Endothelial cell of hepatic sinusoid (primary cell): ENCODE measurements at regions not wholly inside any gene's neighbourhood (a gene's known extent, or its start where the extent isn't known, plus 50 kb on each side); places are given as distances from the start of the nearest gene placed in this dataset.

Experiments
- in situ Hi-C: cut with HindIII; loops from 2 replicates; pipeline ENCODE4 v1.10.0; 2017; ENCODE audit warnings: low sequenced_read_pairs

DNA sequence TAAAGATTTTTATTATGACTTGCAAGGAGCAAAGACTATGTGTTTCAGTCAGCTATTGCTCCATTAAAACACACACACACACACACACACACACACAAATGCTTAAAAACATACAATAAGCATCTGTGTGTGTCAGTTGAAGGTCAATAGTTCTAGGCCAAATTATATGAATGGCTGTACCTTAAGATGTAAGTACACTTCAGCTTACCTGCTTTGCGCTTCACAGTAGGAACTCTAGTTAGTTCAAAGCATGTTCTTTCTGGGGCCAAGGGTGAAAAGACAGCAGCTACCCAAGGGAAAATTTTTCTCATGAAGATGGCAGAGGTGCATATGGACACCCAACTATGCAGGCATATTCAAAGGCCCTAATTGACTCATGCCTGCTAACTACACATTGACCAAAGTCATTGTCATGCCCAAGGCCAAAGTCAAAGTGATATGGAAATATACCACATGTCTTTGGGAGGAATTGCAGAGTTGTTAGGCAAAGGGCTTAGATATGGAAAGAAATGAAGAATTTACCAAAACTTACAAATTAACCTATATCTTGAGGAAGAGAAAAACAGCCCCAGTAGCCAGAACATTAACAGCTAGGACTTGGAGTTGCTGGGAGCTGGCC, 61.9 kb upstream of the BTN3A2 start:
- in situ Hi-C loops, result no loop called here

DNA sequence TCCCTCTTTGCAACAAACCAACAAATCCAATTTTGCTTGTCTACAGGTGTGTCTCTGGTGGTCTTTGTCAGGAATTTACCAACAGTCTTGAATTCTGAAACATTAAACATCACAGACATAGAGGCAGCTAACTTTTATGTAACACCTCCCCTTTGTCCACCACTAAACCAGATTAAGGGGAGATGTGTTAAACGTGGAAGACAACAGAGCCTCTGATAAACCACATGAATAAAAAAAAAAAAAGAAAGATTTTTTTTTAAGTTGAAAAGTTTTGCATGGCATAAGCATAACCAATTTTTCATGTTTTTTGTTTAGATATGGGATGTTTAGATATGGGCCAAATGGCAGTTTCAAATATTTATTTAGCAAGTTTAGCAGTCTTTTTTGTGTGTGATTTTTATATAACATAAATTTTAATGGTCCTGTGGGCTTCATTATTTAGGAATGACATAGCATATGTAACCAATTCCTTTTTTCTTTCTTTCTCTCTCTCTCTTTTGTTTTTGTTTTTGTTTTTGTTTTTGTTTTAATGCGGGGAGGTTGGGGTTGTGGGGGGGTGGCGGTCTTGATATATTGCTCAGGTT, 60.7 kb upstream of the BTN3A2 start:
- in situ Hi-C loops, result no loop called here

DNA sequence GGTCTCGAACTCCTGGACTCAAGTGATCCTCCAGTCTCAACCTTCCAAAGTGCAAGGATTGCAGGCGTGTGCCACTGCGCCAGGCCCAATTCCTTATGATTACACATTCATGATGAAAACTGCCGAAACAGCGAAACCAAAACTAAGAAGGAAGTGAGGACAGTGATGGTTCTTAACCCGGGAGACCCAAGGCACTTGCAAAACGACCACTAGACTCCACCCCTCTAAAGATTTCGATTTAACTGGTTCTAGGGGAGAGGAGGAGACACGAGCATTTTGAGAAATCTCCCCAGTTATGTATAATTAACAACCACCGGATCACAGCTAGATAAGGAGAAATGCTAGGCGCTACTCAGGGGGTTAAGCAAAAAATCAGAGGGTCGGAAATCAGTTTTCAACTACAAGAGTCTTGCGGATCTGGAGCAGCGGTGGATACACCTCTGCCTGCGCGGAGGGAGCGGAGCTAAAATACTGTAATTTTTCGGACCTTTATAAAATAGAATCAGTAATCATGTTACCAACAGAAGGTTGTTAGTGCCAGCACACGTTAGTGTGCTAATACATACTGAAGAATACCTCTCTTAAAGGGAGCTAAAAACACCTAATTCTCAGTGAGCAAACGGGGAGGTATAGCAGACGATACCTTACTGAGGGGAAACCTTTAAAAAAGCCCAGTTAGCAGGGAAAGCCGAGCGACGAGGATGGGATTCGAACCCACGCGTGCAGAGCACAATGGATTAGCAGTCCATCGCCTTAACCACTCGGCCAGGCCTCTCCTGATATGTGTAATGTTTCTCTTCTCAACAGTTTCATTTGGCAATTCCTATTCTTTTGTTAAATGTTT, 60.0 kb upstream of the BTN3A2 start:
- in situ Hi-C loops, result no loop called here

DNA sequence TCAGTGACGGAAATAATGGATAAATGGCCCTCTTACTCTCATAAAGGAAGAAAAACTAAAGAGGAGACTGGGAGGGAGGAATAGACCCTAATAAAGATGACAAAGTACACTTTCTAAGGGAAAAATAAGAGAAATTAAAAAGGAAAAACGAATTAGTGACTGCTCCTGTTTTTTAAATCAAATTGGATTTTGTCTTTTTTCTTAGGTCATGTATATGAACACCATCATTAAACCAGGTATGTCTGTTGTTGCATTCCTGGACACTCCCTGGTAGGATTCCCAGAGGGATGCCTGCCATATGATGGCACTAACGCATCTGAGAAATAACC, 59.4 kb upstream of the BTN3A2 start:
- in situ Hi-C loops, result no loop called here

DNA sequence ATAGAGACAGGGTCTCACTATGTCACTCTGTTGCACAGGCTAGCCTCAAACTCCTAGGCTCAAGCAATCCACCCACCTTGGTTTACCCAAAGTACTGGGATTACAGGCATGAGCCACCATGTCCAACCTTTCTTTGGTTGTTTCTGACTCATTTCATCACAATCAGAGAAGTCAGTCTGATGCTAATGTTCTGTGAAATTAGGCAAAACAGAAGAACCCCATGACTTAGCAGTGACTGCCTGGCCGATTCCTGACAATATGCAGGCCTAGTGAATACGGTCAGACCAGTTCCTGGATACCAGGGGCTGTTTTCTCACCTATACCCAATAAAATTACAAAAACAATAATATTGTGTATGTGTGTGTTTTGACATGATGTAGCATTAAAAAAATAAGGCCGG, 58.8 kb upstream of the BTN3A2 start:
- in situ Hi-C loops, result no loop called here

DNA sequence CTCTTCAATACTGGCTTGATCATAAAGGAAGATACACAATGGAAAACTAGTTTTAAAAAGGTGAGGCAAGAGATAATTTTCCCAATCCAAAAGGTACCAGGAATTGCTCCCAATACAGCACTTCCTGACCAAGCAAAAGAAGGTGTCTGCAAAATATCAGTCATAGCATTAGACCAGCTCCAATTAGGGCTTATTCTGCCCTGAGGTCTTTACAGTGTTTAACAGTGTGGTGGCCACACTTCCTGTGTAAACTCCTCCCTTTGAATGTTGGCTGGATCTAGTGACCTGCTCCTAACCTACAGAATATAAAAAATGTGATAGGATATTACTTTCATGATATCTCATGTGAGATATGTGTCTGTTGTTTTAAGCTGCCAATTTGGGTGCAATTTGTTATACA, 57.1 kb upstream of the BTN3A2 start:
- in situ Hi-C loops, result no loop called here

DNA sequence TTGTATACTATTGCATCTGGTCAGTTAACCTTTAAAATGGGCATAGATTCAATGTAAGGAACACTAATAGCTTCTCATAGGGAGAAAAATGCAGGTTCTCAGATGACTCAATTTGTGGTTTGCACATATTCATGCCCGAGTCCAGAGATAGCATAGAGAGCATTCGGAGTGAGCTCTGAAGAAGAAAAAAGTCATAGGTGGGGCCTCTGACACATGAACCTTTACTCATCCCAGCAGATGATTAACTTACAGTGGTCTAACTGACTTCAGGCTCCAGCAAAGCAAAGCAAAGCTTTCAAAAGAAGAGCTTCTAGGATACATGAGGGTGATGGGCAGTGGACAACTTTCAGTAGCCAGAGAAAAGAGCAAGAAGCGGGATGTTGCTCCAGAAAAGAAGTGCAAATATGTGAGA, 55.3 kb upstream of the BTN3A2 start:
- in situ Hi-C loops, result no loop called here

DNA sequence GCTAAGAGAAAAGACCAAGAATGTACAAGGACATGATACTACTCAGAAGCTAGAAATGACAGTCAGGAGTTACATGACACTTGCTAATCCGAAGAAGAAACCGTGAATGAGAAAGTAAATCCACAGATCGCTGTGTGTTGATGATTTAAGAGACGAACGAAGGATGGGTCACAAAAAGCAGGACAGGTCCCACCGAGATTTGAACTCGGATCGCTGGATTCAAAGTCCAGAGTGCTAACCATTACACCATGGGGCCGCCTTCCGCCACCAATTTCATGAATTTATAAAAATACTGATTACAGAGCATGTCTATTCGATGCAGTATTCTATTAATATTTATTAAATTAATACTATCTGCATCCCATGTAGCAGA, 54.0 kb upstream of the BTN3A2 start:
- in situ Hi-C loops, result no loop called here

DNA sequence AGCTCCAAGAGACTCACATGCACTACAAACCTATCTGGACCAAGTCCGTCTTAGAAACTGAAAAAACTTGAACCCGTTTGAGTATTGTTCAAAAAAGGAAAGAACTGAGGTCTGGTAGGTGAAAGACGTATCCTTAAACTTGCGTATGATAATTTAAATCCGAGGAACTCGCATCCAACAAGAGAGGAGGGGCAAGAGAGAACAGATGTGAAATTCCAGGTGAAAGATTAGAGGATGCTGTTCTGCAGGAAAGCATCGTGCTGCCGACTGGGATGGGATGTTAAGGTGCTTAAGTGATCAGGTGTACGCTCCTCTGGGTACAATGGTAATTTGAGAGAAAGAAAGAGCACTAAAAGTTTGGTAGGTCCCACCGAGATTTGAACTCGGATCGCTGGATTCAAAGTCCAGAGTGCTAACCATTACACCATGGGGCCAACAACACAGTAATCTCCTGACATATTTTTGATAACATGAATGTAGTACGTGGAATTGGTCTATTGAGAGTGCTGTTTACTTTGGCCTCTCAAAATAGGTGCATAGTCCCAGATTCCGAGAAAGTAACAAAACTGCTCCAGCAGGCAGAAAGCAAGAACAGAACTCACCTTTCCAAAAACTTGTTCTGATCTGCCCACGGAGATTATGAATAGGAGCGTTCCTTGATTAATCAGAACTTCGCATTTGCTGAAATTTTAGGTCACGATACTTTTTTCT, 53.5 kb upstream of the BTN3A2 start:
- in situ Hi-C loops, result no loop called here

DNA sequence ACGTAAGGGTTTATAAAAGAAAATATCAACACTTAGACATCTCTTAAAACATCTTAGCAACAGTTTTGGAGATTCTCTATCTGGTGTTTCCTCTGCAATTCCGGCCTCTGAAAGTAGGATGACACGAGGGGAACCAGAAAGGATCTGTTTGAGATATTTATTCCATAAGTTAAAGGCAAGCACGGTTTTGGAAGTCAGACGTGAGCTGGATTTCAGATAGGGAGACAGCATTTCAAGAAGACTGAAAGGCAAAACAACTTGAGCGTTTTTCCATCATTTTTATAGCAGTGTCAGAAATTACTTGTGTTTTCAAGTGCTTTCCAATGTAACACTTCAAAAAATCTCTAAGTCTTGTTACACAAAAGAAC, 52.9 kb upstream of the BTN3A2 start:
- in situ Hi-C loops, result no loop called here

DNA sequence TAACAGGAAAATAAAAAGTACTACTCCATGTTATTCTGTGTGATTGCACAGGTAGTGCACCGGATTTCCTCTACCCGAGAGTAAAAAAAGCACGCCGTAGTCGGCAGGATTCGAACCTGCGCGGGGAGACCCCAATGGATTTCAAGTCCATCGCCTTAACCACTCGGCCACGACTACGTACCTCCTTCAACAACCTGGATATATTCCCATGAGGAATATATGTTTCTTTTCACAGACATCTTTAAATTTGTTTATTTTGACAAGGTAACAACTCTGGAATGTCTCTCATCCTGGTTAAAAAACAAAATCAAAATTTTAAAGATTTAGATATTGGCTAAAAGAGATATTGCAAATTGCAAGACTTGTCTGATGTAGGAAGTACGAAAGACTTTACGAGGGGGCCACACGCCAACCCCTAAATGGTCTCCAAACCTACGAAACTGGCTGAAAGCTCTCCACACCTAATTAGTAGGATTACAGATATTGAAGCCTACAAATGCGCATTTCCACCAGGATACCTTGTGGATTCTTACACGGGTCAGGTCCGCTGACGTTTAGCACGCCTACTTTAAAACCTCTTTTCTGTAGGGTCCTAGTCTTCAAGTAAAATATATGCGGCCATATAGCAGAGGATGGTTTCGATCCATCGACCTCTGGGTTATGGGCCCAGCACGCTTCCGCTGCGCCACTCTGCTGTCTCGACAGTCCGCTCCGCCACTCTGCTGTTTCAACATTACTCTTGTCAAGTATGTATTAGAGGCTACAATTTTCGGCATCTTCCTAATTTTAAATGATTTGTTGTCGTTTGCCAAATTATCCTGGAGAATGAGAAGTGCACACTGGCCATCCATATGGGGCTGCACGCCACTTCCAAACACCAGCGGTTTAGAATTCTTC, 52.2 kb upstream of the BTN3A2 start:
- in situ Hi-C loops, result no loop called here
